ENCODE measurements at regions not wholly inside any gene's neighbourhood (a gene's known extent, or its start where the extent isn't known, plus 50 kb on each side); places are given as distances from the start of the nearest gene placed in this dataset.

- no peak for DNase-seq
- Mint-ChIP-seq H3K4me3 (no peak overlapping the region), H3K27ac (no peak overlapping the region), H3K36me3 (ENCODE audit: low read depth) (no peaks in the 10 kb centered on the region), H3K27me3 (ENCODE audit: low read depth) (peaks cover 8% of the 10 kb centered on the region), H3K4me1 (ENCODE audit: low read depth) (no peaks in the 10 kb centered on the region), H3K9me3 (no peaks in the 10 kb centered on the region)
- intact Hi-C loops (cut with micrococcal nuclease), result no loop called here
- CTCF ChIA-PET, result interaction anchor here (0.6 kb wide), 1 partner anchor 115 kb away, joined by 3 read pairs; no protein-coding TSS in a partner anchor
Observed at GRCh38 chr2:20128506-20129330, 77.3 kb upstream of the LAPTM4A start.

DNA sequence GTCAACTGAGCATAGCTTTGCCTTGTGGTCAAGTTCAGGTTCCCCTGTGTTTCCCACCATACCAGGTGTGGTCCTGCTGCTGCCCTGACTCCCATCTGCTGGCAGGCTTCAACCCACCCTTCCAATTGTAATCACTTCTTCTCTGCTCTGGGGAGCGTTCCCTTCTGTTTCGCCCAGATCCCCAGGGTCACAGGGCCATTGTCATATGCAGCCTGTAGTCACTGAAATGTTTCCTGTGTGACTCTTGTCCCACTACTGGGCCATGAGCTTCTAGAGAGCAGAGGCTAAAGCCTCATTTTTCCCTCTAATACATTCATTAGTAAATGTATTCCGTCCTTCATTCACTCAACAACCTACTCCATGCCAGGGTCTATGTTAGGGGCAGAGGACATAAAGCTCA is 75.0 kb upstream of the LAPTM4A start:
- Mint-ChIP-seq H3K9me3 (no peaks in the 10 kb centered on the region), H3K4me1 (ENCODE audit: low read depth) (no peaks in the 10 kb centered on the region), H3K36me3 (ENCODE audit: low read depth) (no peaks in the 10 kb centered on the region), H3K4me3 (no peak overlapping the region), H3K27me3 (ENCODE audit: low read depth) (peaks cover 9% of the 10 kb centered on the region), H3K27ac (no peak overlapping the region)
- intact Hi-C loops (cut with micrococcal nuclease), result no loop called here
- DNase-seq, result no peak
- CTCF ChIA-PET, result no interaction called here

GRCh38 chr2:20126040-20126439 is 74.6 kb upstream of the LAPTM4A start:
- Mint-ChIP-seq H3K36me3 (ENCODE audit: low read depth) (no peaks in the 10 kb centered on the region), H3K9me3 (no peaks in the 10 kb centered on the region), H3K27ac (no peak overlapping the region), H3K27me3 (ENCODE audit: low read depth) (peaks cover 9% of the 10 kb centered on the region), H3K4me1 (ENCODE audit: low read depth) (no peaks in the 10 kb centered on the region), H3K4me3 (no peak overlapping the region)
- DNase-seq, result no peak
- intact Hi-C loops (cut with micrococcal nuclease), result no loop called here
- CTCF ChIA-PET, result no interaction called here

GRCh38 chr2:20125616-20126015 is 74.2 kb upstream of the LAPTM4A start:
- no peak overlapping the region for H3K4me3 Mint-ChIP-seq
- peaks cover 11% of the 10 kb centered on the region for H3K27me3 Mint-ChIP-seq (ENCODE audit: low read depth)
- no peaks in the 10 kb centered on the region for H3K9me3 Mint-ChIP-seq
- H3K4me1 Mint-ChIP-seq (ENCODE audit: low read depth), result no peaks in the 10 kb centered on the region
- no peak overlapping the region for H3K27ac Mint-ChIP-seq
- intact Hi-C loops (cut with micrococcal nuclease), result no loop called here
- CTCF ChIA-PET, result no interaction called here
- DNase-seq, result no peak
- no peaks in the 10 kb centered on the region for H3K36me3 Mint-ChIP-seq (ENCODE audit: low read depth)

GRCh38 chr2:20125164-20125563 is 73.7 kb upstream of the LAPTM4A start:
- no peaks in the 10 kb centered on the region for H3K36me3 Mint-ChIP-seq (ENCODE audit: low read depth)

DNA sequence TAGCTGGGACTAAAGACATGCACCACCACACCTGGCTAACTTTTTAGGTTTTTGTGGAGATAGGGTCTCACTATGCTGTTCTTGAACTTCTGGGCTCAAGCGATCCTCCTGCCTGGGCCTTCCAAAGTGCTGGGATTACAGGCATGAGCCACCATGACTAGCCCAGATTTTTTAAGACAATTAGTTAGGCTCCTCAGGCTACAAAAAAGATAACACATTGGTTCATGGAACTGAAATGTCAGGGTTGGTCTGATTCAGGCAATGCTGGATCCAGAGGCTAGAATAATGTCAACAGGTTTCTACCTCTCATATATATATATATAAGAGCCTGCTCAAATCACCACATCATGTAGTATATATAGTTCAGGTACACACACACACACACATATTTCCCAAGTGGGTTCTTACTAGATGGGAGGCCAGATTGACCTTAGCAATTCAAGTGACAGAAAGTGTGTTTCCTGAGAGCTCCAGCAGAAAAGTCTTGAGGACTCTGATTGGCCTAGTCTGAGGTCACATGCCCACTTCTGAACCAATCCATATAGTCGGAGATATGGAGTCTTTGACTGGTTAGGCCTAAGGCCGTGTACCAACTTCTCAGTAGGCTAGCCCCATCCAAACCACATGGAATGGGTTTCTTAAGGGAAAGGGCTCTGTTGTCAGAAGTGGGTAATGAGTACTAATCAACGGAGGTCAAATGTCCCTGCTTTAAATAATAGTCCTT is 72.6 kb upstream of the LAPTM4A start:
- H3K4me1 Mint-ChIP-seq (ENCODE audit: low read depth), result no peaks in the 10 kb centered on the region
- H3K9me3 Mint-ChIP-seq, result no peaks in the 10 kb centered on the region
- intact Hi-C loops (cut with micrococcal nuclease), result no loop called here
- H3K36me3 Mint-ChIP-seq (ENCODE audit: low read depth), result no peaks in the 10 kb centered on the region
- CTCF ChIA-PET, result no interaction called here
- no peak for DNase-seq
- no peak overlapping the region for H3K4me3 Mint-ChIP-seq
- H3K27ac Mint-ChIP-seq, result no peak overlapping the region
- peaks cover 9% of the 10 kb centered on the region for H3K27me3 Mint-ChIP-seq (ENCODE audit: low read depth)

More at GRCh38 chr2:20125164-20125563, 73.7 kb upstream of the LAPTM4A start:
- Mint-ChIP-seq H3K4me1 (ENCODE audit: low read depth) (no peaks in the 10 kb centered on the region), H3K9me3 (no peaks in the 10 kb centered on the region), H3K4me3 (no peak overlapping the region), H3K27me3 (ENCODE audit: low read depth) (peaks cover 9% of the 10 kb centered on the region), H3K27ac (no peak overlapping the region)
- CTCF ChIA-PET, result no interaction called here
- intact Hi-C loops (cut with micrococcal nuclease), result no loop called here
- no peak for DNase-seq

DNA sequence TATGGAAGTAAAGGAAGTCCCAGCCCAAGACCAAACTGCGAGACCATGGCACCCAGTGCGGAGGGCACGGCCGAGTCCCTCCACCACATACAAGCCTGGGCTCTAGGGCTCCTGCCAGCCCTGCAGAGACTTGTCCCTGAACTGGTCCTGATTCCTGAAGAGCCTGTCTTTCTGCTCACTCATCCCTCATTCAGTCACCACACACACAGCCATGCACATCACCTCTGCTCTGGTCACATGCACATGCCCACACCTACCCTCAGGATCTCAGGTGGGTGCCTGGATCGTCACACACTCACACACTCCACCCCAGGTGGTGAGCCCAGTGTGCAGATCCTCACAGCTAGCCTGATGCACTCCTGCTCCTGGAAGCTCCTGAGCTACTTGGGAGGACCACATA is 71.4 kb upstream of the LAPTM4A start:
- DNase-seq, result no peak
- CTCF ChIA-PET, result no interaction called here
- Mint-ChIP-seq H3K4me3 (no peak overlapping the region), H3K27me3 (ENCODE audit: low read depth) (peaks cover 9% of the 10 kb centered on the region), H3K4me1 (ENCODE audit: low read depth) (no peaks in the 10 kb centered on the region), H3K36me3 (ENCODE audit: low read depth) (no peaks in the 10 kb centered on the region), H3K9me3 (no peaks in the 10 kb centered on the region), H3K27ac (no peak overlapping the region)
- intact Hi-C loops (cut with micrococcal nuclease), result no loop called here

- DNase-seq, result no peak
- Mint-ChIP-seq H3K4me3 (no peak overlapping the region), H3K36me3 (ENCODE audit: low read depth) (no peaks in the 10 kb centered on the region), H3K27ac (no peak overlapping the region), H3K4me1 (ENCODE audit: low read depth) (no peaks in the 10 kb centered on the region), H3K9me3 (no peaks in the 10 kb centered on the region), H3K27me3 (ENCODE audit: low read depth) (peaks cover 9% of the 10 kb centered on the region)
- CTCF ChIA-PET, result interaction anchor here (1.6 kb wide), 1 partner anchor 9 kb away, joined by 3 read pairs; no protein-coding TSS in a partner anchor
- intact Hi-C loops (cut with micrococcal nuclease), result no loop called here
Observed at GRCh38 chr2:20120569-20121416, 69.4 kb upstream of the LAPTM4A start.

DNA sequence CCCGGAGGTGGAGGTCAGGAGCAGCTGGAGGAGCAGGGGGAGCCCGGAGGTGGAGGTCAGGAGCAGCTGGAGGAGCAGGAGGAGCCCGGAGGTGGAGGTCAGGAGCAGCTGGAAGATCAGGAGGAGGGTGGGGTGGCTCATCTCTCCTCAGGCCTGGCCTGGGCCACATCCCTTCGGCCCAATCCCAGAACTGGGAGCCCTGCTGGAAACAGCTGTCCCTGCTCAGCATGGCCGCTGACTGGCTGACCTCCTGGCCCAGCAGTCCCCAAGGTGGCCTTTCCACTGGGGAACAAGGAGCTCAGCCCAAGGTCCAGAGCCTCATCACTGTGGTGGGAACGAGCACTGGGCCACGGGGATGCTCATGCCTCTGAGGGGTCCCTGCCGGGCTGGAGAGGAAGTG is 66.6 kb upstream of the LAPTM4A start:
- Mint-ChIP-seq H3K9me3 (no peaks in the 10 kb centered on the region), H3K27me3 (ENCODE audit: low read depth) (peaks cover 9% of the 10 kb centered on the region), H3K4me1 (ENCODE audit: low read depth) (no peaks in the 10 kb centered on the region), H3K36me3 (ENCODE audit: low read depth) (no peaks in the 10 kb centered on the region), H3K4me3 (no peak overlapping the region), H3K27ac (no peak overlapping the region)
- no peak for DNase-seq
- CTCF ChIA-PET, result no interaction called here
- intact Hi-C loops (cut with micrococcal nuclease), result no loop called here

- Mint-ChIP-seq H3K36me3 (ENCODE audit: low read depth) (no peaks in the 10 kb centered on the region), H3K27ac (no peak overlapping the region), H3K27me3 (ENCODE audit: low read depth) (peaks cover under 1% of the 10 kb centered on the region), H3K4me1 (ENCODE audit: low read depth) (no peaks in the 10 kb centered on the region), H3K9me3 (no peaks in the 10 kb centered on the region), H3K4me3 (no peak overlapping the region)
- intact Hi-C loops (cut with micrococcal nuclease), result no loop called here
- CTCF ChIA-PET, result no interaction called here
- DNase-seq, result no peak
Observed at GRCh38 chr2:20115902-20116301, 64.5 kb upstream of the LAPTM4A start.

- Mint-ChIP-seq H3K4me3 (no peak overlapping the region), H3K9me3 (peaks cover 1% of the 10 kb centered on the region), H3K4me1 (ENCODE audit: low read depth) (no peaks in the 10 kb centered on the region), H3K36me3 (ENCODE audit: low read depth) (no peaks in the 10 kb centered on the region), H3K27ac (no peak overlapping the region), H3K27me3 (ENCODE audit: low read depth) (peaks cover under 1% of the 10 kb centered on the region)
- CTCF ChIA-PET, result no interaction called here
- intact Hi-C loops (cut with micrococcal nuclease), result no loop called here
- DNase-seq, result no peak
Observed at GRCh38 chr2:20115374-20115773, 63.9 kb upstream of the LAPTM4A start.
